NCI-H2196 treated with DMSO at 0.1 percent for 48 hours (cell line): ENCODE measurements at regions not wholly inside any gene's neighbourhood (a gene's known extent, or its start where the extent isn't known, plus 50 kb on each side); places are given as distances from the start of the nearest gene placed in this dataset.
"Not testable (repeated sequence)": the region's sequence is repeated elsewhere in the genome, so short reads cannot be mapped to it uniquely, and the experiment has no call there.

Experiments used
- DNase-seq: peaks from one replicate; lab custom pipeline; 2025; ENCODE audit not compliant: unreplicated experiment; lab: John Stamatoyannopoulos, UW

GRCh38 chr18:47729356-47729755, 201.1 kb downstream of the SMAD2 start:
- no peak for DNase-seq

GRCh38 chr18:47728921-47729320, 201.5 kb downstream of the SMAD2 start:
- DNase-seq, result no peak

- DNase-seq, result no peak
Observed at GRCh38 chr18:47727409-47727808, 203.1 kb downstream of the SMAD2 start.

DNA sequence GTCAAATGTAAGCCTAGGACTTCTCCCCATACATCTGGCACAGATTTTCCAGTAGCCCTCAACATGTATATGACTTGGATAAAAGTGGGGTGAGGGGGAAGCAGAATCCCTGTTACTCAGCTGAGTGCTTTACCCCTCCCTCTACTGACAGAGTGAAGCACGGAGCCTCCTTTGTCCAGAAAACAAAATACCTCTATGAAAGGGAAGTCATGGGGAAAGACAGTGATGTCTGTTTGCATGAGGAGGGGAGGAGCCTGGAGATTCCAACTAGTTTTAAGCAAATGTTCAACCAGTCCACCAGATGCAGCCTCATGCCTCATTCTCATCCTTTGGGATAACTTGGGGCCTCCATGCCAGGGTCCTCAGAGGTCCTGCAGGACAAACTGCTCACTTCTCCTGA, 203.9 kb downstream of the SMAD2 start:
- no peak for DNase-seq

DNA sequence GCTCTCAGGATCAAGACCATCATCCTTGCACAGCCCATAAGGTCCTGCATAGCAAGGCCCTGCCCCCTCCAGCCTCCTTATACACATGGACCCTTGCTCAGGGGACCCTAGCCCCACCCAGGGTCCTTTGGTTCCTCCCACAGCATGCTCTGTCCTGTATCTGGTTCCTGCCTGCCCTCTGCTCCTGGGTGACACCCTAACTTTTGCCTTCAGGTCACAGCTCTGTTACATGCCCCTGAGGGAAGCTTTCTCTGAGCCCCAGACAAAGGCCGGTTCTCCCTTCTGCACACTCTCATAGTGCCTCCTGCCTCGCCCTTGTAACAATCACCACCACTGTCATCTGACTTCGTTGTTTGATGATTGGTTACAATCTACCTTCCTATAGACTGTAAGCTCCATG, 204.8 kb downstream of the SMAD2 start:
- DNase-seq, result no peak

- DNase-seq, result no peak
Observed at GRCh38 chr18:47724186-47724975, 206.1 kb downstream of the SMAD2 start.

DNA sequence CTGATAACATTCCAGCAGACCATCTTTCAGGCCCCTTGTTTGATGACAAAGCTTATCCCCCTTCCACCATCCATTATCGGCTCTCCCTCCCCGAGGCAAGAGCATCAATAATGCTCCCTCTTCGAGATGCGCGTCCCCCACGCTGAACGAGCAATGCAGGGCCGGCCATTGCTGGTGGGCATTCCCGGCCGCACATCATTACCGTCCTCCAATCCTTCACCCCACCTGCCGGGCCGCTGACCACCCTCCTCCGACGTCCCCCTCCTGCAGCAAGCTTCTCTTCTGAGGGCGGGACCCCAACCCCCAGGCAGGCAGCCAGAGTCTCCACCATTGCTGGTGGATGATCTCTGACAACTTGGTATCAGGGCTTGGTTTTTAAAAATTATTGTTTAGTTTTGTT, 208.6 kb downstream of the SMAD2 start:
- DNase-seq, result no peak

DNA sequence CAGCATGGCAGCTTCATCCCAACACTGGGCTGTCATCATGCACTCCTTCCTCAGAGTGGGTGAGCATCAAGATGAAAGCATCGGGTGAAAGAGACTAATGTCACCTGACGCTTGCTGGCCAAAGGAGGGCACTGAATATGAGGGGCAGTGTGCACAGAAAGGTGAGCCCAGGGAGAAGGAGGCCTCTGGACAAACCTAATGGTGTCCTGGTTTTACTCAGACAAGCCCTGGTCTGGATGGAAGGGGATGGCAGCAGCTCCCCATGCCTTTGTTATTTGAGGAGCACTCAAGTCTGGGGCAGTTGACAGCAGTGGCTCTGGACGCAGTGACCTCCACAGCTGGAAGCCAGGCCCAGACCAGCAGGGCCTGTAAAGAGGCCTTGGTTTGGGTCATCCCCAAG, 209.7 kb downstream of the SMAD2 start:
- DNase-seq, result no peak

DNA sequence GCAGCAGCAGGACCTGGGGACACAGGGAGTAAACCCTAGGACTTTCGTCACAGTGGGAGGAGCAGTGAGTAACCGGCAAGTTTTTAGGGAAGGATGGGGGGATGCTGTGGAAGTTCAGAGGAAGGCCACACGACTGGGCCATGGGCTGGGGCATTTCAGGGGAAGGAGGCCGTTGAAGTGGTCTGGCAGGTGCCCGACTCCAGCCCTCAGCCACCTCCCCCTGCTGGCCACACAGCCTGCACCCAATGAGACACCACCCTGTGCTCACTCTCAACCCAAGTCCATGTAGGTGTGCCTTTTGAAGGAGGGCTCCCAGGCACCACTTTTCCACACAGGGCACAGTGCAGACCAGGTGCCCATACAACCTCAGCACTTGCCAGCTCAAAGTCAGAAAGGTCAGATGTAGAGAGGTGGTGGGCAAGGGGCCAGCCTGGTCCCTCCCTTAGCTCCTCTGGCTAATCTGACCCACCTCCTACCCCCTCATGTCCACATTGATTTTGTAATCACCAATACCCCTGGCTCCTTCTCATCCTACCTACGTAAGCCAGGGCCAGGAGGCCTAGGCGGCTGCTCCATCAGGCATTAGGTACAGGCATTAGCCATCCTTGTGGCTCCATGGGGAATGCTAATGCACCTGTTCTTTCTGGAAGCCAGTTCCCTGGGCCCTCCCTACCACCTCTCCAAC, 211.2 kb downstream of the SMAD2 start:
- DNase-seq, result no peak

DNA sequence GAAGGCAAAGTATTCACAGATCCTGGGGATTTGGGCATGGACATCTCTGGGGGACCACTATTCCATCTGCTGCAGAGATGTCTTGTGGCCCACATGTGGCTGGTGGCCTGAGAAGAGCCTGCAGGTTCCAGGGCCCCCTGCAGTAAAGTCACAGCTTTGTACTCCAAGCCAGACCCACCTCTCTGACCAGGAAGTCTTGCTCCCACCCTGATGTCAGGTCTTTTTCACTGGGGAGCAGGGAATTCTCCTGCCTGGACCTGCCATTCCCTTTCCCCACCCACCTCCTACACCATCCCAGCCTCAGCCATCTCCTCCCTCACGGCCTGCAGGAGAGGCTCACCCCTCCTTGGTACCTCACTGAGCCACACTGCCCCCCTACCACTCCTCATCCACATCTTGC, 211.8 kb downstream of the SMAD2 start:
- no peak for DNase-seq

DNA sequence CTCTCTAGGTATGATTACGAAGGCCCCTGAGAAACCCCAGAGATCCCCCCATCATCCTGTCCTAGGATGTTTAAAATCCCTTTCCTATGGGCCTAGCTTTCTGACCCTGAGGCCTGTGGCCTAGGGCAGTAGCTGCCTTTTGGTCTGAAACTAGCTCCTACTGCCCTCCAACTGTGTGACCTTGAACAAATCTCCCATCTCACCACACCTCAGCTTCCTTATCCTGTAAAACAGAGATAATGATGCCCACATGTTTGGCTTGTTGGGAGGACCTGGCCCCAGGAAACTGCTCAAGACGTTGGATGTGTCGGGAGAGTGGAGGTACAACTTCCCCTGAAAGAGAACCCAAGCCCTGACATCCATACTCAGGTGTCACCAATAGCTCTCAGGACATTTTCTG, 213.2 kb downstream of the SMAD2 start:
- DNase-seq, result no peak

- DNase-seq, result no peak
Observed at GRCh38 chr18:47716632-47717185, 213.8 kb downstream of the SMAD2 start.

GRCh38 chr18:47710451-47710850, 220.0 kb downstream of the SMAD2 start:
- DNase-seq, result no peak

- no peak for DNase-seq
Observed at GRCh38 chr18:47709556-47709955, 220.9 kb downstream of the SMAD2 start.

GRCh38 chr18:47708206-47708605, 222.3 kb downstream of the SMAD2 start:
- DNase-seq, result no peak

GRCh38 chr18:47701134-47701533, 229.3 kb downstream of the SMAD2 start:
- no peak for DNase-seq

DNA sequence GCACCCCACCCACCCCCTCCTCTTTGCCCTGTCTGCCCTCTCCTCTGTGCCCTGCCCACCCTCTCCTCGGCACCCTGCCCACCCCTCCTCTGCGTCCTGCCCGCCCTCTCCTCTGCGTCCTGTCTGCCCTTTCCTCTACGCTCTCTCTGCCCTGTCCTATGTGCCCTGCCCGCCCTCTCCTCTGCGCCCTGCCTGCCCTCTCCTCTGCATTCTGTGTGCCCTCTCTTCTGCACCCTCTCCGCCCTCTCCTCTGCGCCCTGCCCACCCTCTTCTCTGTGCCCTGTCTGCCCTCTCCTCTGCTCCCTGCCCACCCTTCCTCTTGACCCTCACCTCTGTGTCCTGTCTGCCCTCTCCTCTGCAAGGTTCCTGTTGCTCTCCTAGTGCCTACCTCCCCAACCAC, 233.6 kb downstream of the SMAD2 start:
- DNase-seq, result no peak

- DNase-seq, result no peak
Observed at GRCh38 chr18:47691611-47692010, 238.8 kb downstream of the SMAD2 start.

GRCh38 chr18:47690778-47691177, 239.7 kb downstream of the SMAD2 start:
- not testable (repeated sequence) for DNase-seq

DNA sequence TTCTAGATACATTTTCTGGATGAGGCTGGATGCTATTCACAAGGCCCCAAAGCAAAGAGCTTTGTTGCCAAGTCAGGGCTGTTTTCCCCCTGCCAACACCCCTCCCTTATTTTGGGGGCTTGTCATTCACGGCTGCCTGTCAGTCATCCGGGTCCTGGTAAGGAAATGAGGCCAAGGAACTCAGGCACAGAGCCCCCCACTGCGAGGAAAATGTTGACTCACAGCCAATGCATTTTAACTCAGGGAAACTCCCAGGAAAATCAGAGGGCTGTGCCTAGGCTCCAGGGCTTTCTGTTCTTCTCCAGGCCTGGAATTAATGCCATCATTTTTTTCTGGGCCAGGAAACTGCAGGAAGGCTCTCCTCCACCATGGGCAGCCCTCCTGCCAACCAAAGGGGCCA, 241.1 kb downstream of the SMAD2 start:
- no peak for DNase-seq

GRCh38 chr18:47686806-47687205, 243.7 kb downstream of the SMAD2 start:
- DNase-seq, result no peak

DNA sequence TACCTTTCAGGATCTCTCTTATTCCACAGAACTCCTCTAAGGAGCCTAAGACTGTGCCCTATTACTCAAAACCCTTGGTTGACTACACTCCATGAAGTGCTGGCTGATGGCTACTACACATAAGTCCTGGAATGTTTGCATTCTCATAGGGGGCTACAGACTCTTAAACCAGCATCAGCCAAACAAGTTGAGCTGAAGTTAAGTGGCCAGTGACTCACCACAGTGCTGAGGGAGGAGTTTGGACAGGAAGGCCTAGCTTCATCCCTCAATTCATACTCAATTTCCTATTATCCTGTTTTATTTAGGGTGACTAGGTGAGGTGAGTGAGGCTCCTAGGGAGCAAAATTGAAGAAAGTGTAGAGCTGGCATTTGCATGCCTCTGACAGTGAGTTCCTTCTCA, 246.7 kb downstream of the SMAD2 start:
- DNase-seq, result no peak
